ENCODE measurements at regions not wholly inside any gene's neighbourhood (a gene's known extent, or its start where the extent isn't known, plus 50 kb on each side); places are given as distances from the start of the nearest gene placed in this dataset.
"Not testable (repeated sequence)": the region's sequence is repeated elsewhere in the genome, so short reads cannot be mapped to it uniquely, and the experiment has no call there.

- no peak for DNase-seq (ENCODE audit: low read depth, low spot score)
- TF ChIP-seq SUZ12 (IDR thresholded peaks at IDR 0.05; ENCODE audit: extremely low read depth, insufficient read depth, insufficient read length) (no peak), ZNF274 (IDR thresholded peaks at IDR 0.05; ENCODE audit: low read depth, low read length) (no peak), YY1 (IDR thresholded peaks at IDR 0.05; ENCODE audit: insufficient read depth, insufficient read length) (no peak)
- Histone ChIP-seq H3K4me3 (ENCODE audit: insufficient read length, low read depth) (no peak overlapping the region), H3K9me3 (ENCODE audit: insufficient read depth, low read length) (no peaks in the 10 kb centered on the region), H3K9ac (ENCODE audit: insufficient read length, low read depth) (no peak overlapping the region), H3K4me1 (ENCODE audit: insufficient read depth, insufficient read length) (peaks cover 2% of the 10 kb centered on the region), H3K36me3 (ENCODE audit: insufficient read depth, insufficient read length, low read length) (no peaks in the 10 kb centered on the region), H3K27me3 (ENCODE audit: insufficient read depth, insufficient read length) (no peaks in the 10 kb centered on the region)
Measured at GRCh38 chr2:16088035-16088801, 147.9 kb downstream of the MYCN start.

DNA sequence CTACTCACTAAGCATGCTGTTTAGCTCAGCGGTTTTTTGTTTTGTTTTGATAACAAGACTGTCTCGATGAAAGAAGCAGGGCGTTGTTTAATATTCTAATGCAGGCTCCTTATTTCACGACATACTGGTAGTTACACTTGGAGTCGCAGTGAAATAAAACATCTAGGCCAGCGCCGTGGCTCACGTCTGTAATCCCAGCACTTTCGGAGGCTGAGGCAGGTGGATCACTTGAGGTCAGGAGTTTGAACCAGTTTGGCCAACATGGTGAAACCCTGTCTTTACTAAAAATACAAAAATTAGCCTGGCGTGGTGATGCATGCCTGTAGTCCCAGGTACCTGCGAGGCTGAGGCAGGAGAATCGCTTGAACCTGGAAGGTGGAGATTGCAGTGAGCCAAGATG lies 145.8 kb downstream of the MYCN start:
- H3K4me1 ChIP-seq (ENCODE audit: insufficient read depth, insufficient read length); H3K9me3 ChIP-seq (ENCODE audit: insufficient read depth, low read length); H3K36me3 ChIP-seq (ENCODE audit: insufficient read depth, insufficient read length, low read length); H3K9ac ChIP-seq (ENCODE audit: insufficient read length, low read depth); DNase-seq (ENCODE audit: low read depth, low spot score); H3K4me3 ChIP-seq (ENCODE audit: insufficient read length, low read depth); H3K27me3 ChIP-seq (ENCODE audit: insufficient read depth, insufficient read length): not testable (repeated sequence)

DNA sequence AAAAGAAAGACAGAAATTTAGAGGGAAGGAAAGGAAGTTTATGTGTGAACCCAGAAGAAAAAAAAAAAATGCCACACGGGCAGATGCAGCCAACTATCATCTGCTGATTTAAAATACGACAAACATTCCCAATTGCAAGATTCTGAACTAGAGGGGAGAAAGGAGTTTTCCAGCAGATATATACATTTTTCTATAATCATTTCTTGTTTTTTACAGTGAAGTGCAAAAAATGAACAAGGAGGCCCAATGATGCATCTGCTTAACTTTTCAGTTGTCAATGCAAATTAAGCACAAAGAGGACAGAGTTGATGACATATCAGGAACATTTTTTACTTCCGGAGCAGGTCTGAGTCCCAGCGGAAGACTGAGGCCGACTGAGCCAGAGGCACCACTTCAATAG lies 144.7 kb downstream of the MYCN start:
- Histone ChIP-seq H3K4me1 (ENCODE audit: insufficient read depth, insufficient read length) (peaks cover 2% of the 10 kb centered on the region), H3K36me3 (ENCODE audit: insufficient read depth, insufficient read length, low read length) (no peaks in the 10 kb centered on the region), H3K27me3 (ENCODE audit: insufficient read depth, insufficient read length) (no peaks in the 10 kb centered on the region), H3K9me3 (ENCODE audit: insufficient read depth, low read length) (no peaks in the 10 kb centered on the region), H3K4me3 (ENCODE audit: insufficient read length, low read depth) (no peak overlapping the region), H3K9ac (ENCODE audit: insufficient read length, low read depth) (no peak overlapping the region)
- TF ChIP-seq YY1 (IDR thresholded peaks at IDR 0.05; ENCODE audit: insufficient read depth, insufficient read length) (no peak), ZNF274 (IDR thresholded peaks at IDR 0.05; ENCODE audit: low read depth, low read length) (no peak), SUZ12 (IDR thresholded peaks at IDR 0.05; ENCODE audit: extremely low read depth, insufficient read depth, insufficient read length) (no peak)
- DNase-seq (ENCODE audit: low read depth, low spot score): no peak

- Histone ChIP-seq H3K27me3 (ENCODE audit: insufficient read depth, insufficient read length) (no peaks in the 10 kb centered on the region), H3K36me3 (ENCODE audit: insufficient read depth, insufficient read length, low read length) (no peaks in the 10 kb centered on the region), H3K9ac (ENCODE audit: insufficient read length, low read depth) (no peak overlapping the region), H3K4me1 (ENCODE audit: insufficient read depth, insufficient read length) (peaks cover 2% of the 10 kb centered on the region), H3K9me3 (ENCODE audit: insufficient read depth, low read length) (no peaks in the 10 kb centered on the region), H3K4me3 (ENCODE audit: insufficient read length, low read depth) (no peak overlapping the region)
- TF ChIP-seq ZNF274 (IDR thresholded peaks at IDR 0.05; ENCODE audit: low read depth, low read length) (no peak), YY1 (IDR thresholded peaks at IDR 0.05; ENCODE audit: insufficient read depth, insufficient read length) (no peak), SUZ12 (IDR thresholded peaks at IDR 0.05; ENCODE audit: extremely low read depth, insufficient read depth, insufficient read length) (no peak)
- no peak for DNase-seq (ENCODE audit: low read depth, low spot score)
Measured at GRCh38 chr2:16084274-16084673, 143.9 kb downstream of the MYCN start.

GRCh38 chr2:16082276-16082675 lies 141.9 kb downstream of the MYCN start:
- no peak for TF ChIP-seq SUZ12 (IDR thresholded peaks at IDR 0.05; ENCODE audit: extremely low read depth, insufficient read depth, insufficient read length)
- no peak for TF ChIP-seq ZNF274 (IDR thresholded peaks at IDR 0.05; ENCODE audit: low read depth, low read length)
- no peak for TF ChIP-seq YY1 (IDR thresholded peaks at IDR 0.05; ENCODE audit: insufficient read depth, insufficient read length)

DNA sequence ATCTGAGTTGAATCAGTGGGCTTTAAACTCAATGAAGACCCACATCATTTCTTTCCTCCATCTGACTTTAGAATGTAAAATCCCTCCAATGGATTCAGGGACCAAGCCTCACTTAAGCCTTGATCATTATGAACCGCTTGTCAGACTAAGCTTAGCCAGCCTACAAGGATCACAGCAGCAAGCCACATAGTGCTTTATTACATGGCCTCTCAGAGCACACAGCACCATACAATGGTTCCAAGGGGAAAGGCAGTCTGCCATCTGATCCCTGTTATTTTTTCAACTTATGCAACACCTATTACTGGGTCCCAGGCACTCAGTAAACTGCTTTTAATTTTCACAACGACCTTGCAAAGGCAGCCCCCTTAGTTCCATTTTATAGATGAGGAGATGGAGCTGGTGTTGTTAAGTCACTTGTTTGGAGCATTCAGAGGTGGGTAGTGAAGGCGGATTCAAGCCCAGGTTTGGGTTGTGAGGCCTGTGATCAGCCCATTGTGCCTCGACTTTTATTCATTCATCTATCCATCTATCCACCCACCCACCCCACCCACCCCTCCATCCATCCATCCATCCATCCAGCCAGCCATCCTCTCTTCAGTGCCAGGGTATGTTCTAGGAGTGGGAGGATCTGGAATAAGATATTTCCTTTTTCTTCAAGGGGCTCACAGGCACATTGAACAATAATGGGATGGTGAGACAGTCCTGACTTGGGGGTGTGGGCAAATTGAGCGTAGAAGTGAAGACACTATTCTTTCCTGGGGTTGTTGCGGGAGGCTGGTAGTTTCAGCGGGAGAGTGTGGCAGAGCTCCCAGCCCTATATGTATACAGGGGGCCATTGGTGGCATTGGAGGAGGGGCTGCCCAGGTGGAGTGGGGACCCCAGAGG lies 141.2 kb downstream of the MYCN start:
- Histone ChIP-seq H3K9me3 (ENCODE audit: insufficient read depth, low read length) (no peaks in the 10 kb centered on the region), H3K4me3 (ENCODE audit: insufficient read length, low read depth) (no peak overlapping the region), H3K27me3 (ENCODE audit: insufficient read depth, insufficient read length) (no peaks in the 10 kb centered on the region), H3K36me3 (ENCODE audit: insufficient read depth, insufficient read length, low read length) (no peaks in the 10 kb centered on the region), H3K9ac (ENCODE audit: insufficient read length, low read depth) (no peak overlapping the region), H3K4me1 (ENCODE audit: insufficient read depth, insufficient read length) (peaks cover 2% of the 10 kb centered on the region)
- no peak for TF ChIP-seq YY1 (IDR thresholded peaks at IDR 0.05; ENCODE audit: insufficient read depth, insufficient read length)
- no peak for TF ChIP-seq SUZ12 (IDR thresholded peaks at IDR 0.05; ENCODE audit: extremely low read depth, insufficient read depth, insufficient read length)
- no peak for TF ChIP-seq ZNF274 (IDR thresholded peaks at IDR 0.05; ENCODE audit: low read depth, low read length)
- no peak for DNase-seq (ENCODE audit: low read depth, low spot score)

More at GRCh38 chr2:16082276-16082675, 141.9 kb downstream of the MYCN start:
- no peaks in the 10 kb centered on the region for H3K27me3 ChIP-seq (ENCODE audit: insufficient read depth, insufficient read length)
- no peaks in the 10 kb centered on the region for H3K9me3 ChIP-seq (ENCODE audit: insufficient read depth, low read length)
- no peak overlapping the region for H3K4me3 ChIP-seq (ENCODE audit: insufficient read length, low read depth)
- H3K36me3 ChIP-seq (ENCODE audit: insufficient read depth, insufficient read length, low read length): no peaks in the 10 kb centered on the region
- no peak for DNase-seq (ENCODE audit: low read depth, low spot score)
- no peak overlapping the region for H3K9ac ChIP-seq (ENCODE audit: insufficient read length, low read depth)
- peaks cover 2% of the 10 kb centered on the region for H3K4me1 ChIP-seq (ENCODE audit: insufficient read depth, insufficient read length)

DNA sequence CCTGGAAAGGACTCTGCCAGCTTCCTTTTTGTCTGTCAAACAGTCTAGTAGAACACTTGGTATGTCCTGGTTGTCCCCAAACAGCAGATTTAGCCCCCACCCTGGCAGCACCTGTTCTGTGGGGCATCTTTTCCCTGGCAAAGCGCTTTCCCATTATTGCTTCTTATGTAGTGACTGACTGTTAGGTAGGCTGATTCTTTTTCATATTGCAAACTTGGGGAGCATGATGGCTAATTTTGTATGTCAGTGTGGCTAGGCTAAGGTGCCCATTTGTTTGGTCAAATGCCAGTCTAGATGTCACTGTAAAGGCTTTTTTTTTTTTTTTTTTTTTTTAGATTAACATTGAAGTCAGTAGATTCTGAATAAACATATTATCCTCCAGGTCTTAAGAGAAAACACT lies 140.2 kb downstream of the MYCN start:
- H3K9ac ChIP-seq (ENCODE audit: insufficient read length, low read depth): no peak overlapping the region
- no peaks in the 10 kb centered on the region for H3K36me3 ChIP-seq (ENCODE audit: insufficient read depth, insufficient read length, low read length)
- H3K27me3 ChIP-seq (ENCODE audit: insufficient read depth, insufficient read length): no peaks in the 10 kb centered on the region
- no peaks in the 10 kb centered on the region for H3K9me3 ChIP-seq (ENCODE audit: insufficient read depth, low read length)
- peaks cover 2% of the 10 kb centered on the region for H3K4me1 ChIP-seq (ENCODE audit: insufficient read depth, insufficient read length)
- no peak for TF ChIP-seq YY1 (IDR thresholded peaks at IDR 0.05; ENCODE audit: insufficient read depth, insufficient read length)
- no peak for TF ChIP-seq ZNF274 (IDR thresholded peaks at IDR 0.05; ENCODE audit: low read depth, low read length)
- no peak for TF ChIP-seq SUZ12 (IDR thresholded peaks at IDR 0.05; ENCODE audit: extremely low read depth, insufficient read depth, insufficient read length)
- DNase-seq (ENCODE audit: low read depth, low spot score): no peak
- H3K4me3 ChIP-seq (ENCODE audit: insufficient read length, low read depth): no peak overlapping the region
